Fibroblast of villous mesenchyme (primary cell): ENCODE measurements at regions not wholly inside any gene's neighbourhood (a gene's known extent, or its start where the extent isn't known, plus 50 kb on each side); places are given as distances from the start of the nearest gene placed in this dataset.

ENCODE experiments used
- DNase-seq: peaks from one replicate; pipeline ENCODE4 v3.0.0-alpha.2; 2010; ENCODE audit warnings: low read depth
- H3K4me3 ChIP-seq: 2 replicates; pipeline ENCODE4 v1.5.1; 2011; ENCODE audit warnings: low read depth, mild to moderate bottlenecking, low read length
- TF ChIP-seq, protein P1 (sequence below): IDR thresholded peaks from 2 replicates; pipeline ENCODE4 v1.5.1; 2012; ENCODE audit warnings: low read depth, mild to moderate bottlenecking, low read length; ENCODE audit not compliant: insufficient read depth

DNA sequence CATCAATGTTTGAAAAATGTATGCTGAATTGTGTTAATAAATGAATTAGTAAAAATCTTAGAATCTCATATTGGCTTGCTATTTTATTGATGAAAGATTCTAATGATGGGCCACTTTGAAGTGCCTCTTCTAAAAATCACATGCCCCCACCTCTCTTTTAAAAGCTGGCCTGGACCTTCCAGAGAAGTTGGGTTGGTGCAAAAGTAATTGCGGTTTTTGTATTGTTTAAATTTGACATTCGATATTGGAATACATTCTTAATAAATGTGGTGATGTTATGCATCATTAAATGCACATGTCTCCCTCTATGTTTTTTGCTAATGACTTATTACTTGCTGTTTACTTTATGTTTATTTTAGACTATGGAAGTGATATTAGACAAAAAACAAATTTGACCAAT, 314.6 kb upstream of the C16orf82 start:
- no peak for DNase-seq
- TF ChIP-seq, protein P1, sequence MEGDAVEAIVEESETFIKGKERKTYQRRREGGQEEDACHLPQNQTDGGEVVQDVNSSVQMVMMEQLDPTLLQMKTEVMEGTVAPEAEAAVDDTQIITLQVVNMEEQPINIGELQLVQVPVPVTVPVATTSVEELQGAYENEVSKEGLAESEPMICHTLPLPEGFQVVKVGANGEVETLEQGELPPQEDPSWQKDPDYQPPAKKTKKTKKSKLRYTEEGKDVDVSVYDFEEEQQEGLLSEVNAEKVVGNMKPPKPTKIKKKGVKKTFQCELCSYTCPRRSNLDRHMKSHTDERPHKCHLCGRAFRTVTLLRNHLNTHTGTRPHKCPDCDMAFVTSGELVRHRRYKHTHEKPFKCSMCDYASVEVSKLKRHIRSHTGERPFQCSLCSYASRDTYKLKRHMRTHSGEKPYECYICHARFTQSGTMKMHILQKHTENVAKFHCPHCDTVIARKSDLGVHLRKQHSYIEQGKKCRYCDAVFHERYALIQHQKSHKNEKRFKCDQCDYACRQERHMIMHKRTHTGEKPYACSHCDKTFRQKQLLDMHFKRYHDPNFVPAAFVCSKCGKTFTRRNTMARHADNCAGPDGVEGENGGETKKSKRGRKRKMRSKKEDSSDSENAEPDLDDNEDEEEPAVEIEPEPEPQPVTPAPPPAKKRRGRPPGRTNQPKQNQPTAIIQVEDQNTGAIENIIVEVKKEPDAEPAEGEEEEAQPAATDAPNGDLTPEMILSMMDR = no peak

DNA sequence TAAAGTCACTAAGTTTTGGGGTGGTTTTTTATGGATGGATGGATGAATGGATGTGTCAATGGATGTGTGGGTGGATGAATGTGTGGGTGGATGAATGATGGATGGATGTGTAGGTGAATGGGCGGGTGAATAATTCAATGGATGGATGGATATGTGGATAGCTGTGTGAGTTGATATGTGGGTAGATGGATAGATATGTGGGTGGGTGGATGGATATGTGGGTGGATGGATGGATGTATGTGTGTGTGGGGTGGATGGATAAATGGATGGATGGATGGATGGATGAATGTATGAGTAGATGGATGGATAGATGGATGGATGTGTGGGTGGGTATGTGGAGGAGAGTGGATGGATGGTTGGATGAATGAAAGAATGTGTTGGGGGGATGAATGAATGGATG, 310.1 kb upstream of the C16orf82 start:
- no peak overlapping the region for H3K4me3 ChIP-seq
- no peak for DNase-seq
- TF ChIP-seq, protein P1 = no peak

More for the DNA sequence above, 314.6 kb upstream of the C16orf82 start:
- H3K4me3 ChIP-seq = no peak overlapping the region

DNA sequence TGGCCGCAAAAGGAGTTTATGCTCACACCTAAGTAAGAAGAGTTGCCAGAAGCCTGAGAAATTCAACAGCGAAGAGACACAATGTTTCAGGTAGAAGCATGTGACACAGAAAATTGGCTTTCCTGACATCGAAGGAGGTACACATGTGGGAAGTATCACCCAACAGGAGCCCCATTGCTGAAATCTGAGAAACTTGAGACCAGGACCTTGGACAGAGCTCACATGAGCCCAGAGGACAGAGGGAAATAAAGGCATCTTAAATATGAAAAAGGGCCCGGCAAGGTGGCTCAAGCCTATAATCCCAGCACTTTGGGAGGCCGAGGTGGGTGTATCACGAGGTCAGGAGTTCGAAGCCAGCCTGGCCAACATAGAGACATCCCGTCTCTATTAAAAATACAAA, 304.1 kb upstream of the C16orf82 start:
- TF ChIP-seq, protein P1 = no peak
- no peak overlapping the region for H3K4me3 ChIP-seq
- DNase-seq = no peak

DNA sequence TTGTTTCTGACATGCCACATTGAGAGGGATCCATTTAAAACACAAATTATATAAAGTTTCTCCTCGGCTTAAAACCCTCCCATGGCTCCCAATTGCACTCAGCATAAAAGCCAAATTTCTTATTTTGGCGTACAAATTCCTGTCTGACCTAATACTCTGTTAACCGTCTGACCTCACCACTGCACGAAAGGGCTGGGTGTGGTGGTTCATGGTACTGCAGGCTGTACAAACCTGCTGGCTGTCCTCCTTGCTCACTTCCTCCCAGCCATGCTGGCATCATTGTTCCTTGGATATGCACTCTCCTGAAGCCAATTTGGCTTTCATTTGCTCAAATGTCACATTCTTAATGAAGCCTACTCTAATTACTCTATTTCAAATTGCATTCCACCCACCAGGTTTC, 301.6 kb upstream of the C16orf82 start:
- TF ChIP-seq, protein P1 = peak; percentile 26
- no peak for DNase-seq
- no peak overlapping the region for H3K4me3 ChIP-seq

DNA sequence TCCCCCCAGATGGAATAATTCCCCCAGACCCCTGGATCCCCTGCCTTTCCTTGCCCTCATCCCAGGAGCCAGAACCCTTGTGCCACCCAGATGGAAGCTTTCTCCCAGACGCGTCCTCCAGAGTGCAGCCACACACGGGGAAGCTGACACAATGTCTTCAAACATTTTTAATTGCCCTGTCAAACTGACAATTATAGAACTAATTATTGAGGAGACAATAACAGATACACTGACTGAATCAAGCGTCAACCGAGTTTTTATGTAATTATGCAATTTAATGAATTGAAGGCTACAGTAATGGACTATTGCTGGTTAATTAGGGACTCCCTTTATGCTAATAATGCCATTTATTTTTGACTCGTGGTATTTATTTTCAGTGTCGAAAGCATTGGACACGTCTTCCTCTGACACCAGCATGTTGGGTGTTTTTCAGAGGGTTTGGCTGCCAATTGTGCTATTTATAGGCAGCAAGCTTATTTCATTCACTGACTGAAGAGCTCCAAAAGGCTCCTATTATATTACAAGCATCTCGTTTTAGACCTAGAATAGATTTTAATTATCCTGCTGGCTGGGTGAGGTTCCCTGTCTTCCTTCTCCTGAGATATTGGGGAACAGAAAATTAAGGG, 298.2 kb upstream of the C16orf82 start:
- DNase-seq = no peak
- TF ChIP-seq, protein P1 = no peak
- no peak overlapping the region for H3K4me3 ChIP-seq

DNA sequence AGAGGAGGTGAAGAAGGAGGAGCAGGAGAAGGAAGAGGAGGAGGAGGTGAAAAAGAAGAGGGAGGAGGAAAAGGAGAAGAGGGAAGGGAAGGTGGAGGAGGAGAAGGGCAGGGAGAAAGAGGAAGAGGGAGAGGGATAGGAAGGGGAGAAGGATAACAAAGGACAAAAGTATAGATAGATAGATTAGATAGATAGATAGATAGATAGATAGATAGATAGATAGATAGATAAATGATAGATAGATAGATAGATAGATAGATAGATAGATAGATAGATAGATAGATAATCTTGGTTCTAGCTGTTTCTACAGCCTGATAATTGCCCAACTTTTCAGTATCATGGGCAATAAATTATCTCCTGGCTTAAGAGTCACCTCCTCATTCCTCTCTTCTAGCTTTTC, 296.2 kb upstream of the C16orf82 start:
- TF ChIP-seq, protein P1 = no peak
- DNase-seq = no peak
- no peak overlapping the region for H3K4me3 ChIP-seq

DNA sequence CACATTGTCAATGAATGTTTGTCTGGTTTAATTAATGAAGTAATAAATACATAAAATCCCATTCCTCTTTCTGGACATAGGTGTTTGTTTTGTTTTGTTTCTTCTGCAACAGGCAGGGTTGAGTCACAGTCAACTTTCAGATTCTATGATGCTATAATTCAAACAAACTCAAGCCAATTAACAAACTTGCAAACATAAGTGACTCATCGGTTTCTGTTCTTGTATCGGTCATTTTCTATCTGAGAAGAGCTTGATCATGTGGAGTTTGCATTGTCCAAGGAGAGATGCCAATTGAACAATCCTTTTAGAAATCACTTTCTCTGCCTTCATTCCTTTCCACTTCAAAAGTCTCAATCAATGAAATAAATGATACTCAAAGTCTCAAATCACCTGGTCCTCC, 294.2 kb upstream of the C16orf82 start:
- no peak overlapping the region for H3K4me3 ChIP-seq
- peak; percentile 17 for DNase-seq
- TF ChIP-seq, protein P1 = no peak
